ENCODE measurements at regions not wholly inside any gene's neighbourhood (a gene's known extent, or its start where the extent isn't known, plus 50 kb on each side); places are given as distances from the start of the nearest gene placed in this dataset.
"Not testable (repeated sequence)": the region's sequence is repeated elsewhere in the genome, so short reads cannot be mapped to it uniquely, and the experiment has no call there.

- DNase-seq (ENCODE audit: low spot score), result no peak
These were observed 130.7 kb upstream of the NR3C1 start for GRCh38 chr5:143533978-143534760.

- no peak for DNase-seq (ENCODE audit: low spot score)
These were observed 130.0 kb upstream of the NR3C1 start for GRCh38 chr5:143533475-143533874.

GRCh38 chr5:143527808-143528207 is 124.3 kb upstream of the NR3C1 start:
- DNase-seq (ENCODE audit: low spot score), result no peak

- no peak for DNase-seq (ENCODE audit: low spot score)
These were observed 121.7 kb upstream of the NR3C1 start for GRCh38 chr5:143525176-143525575.

GRCh38 chr5:143524338-143524945 is 121.0 kb upstream of the NR3C1 start:
- DNase-seq (ENCODE audit: low spot score), result no peak

GRCh38 chr5:143521846-143522400 is 118.4 kb upstream of the NR3C1 start:
- no peak for DNase-seq (ENCODE audit: low spot score)

GRCh38 chr5:143521141-143521540 is 117.7 kb upstream of the NR3C1 start:
- DNase-seq (ENCODE audit: low spot score), result no peak

- DNase-seq (ENCODE audit: low spot score), result not testable (repeated sequence)
These were observed 115.7 kb upstream of the NR3C1 start for GRCh38 chr5:143519215-143519614.

GRCh38 chr5:143517824-143518223 is 114.3 kb upstream of the NR3C1 start:
- DNase-seq (ENCODE audit: low spot score), result not testable (repeated sequence)

GRCh38 chr5:143516249-143516648 is 112.8 kb upstream of the NR3C1 start:
- DNase-seq (ENCODE audit: low spot score), result no peak

GRCh38 chr5:143515829-143516228 is 112.3 kb upstream of the NR3C1 start:
- DNase-seq (ENCODE audit: low spot score), result no peak

GRCh38 chr5:143514616-143515335 is 111.3 kb upstream of the NR3C1 start:
- no peak for DNase-seq (ENCODE audit: low spot score)

GRCh38 chr5:143513720-143514119 is 110.2 kb upstream of the NR3C1 start:
- no peak for DNase-seq (ENCODE audit: low spot score)

- DNase-seq (ENCODE audit: low spot score), result no peak
These were observed 108.2 kb upstream of the NR3C1 start for GRCh38 chr5:143511736-143512135.

GRCh38 chr5:143509758-143510221 is 106.3 kb upstream of the NR3C1 start:
- no peak for DNase-seq (ENCODE audit: low spot score)

- DNase-seq (ENCODE audit: low spot score), result no peak
These were observed 103.5 kb upstream of the NR3C1 start for GRCh38 chr5:143506836-143507552.

GRCh38 chr5:143505934-143506333 is 102.4 kb upstream of the NR3C1 start:
- DNase-seq (ENCODE audit: low spot score), result no peak

- no peak for DNase-seq (ENCODE audit: low spot score)
These were observed 101.9 kb upstream of the NR3C1 start for GRCh38 chr5:143505354-143505753.

GRCh38 chr5:143501310-143502044 is 98.0 kb upstream of the NR3C1 start:
- DNase-seq (ENCODE audit: low spot score), result no peak

GRCh38 chr5:143499480-143500114 is 96.1 kb upstream of the NR3C1 start:
- DNase-seq (ENCODE audit: low spot score), result no peak

- DNase-seq (ENCODE audit: low spot score), result no peak
These were observed 95.3 kb upstream of the NR3C1 start for GRCh38 chr5:143498821-143499220.
